ENCODE measurements at regions not wholly inside any gene's neighbourhood (a gene's known extent, or its start where the extent isn't known, plus 50 kb on each side); places are given as distances from the start of the nearest gene placed in this dataset.

- TF ChIP-seq CTCF (IDR thresholded peaks at IDR 0.05; ENCODE audit: low read length) (no peak), EZH2 (IDR thresholded peaks at IDR 0.05; ENCODE audit: borderline replicate concordance, low read length) (no peak)
Measured at GRCh38 chr3:68239542-68239941, 585.1 kb upstream of the SUCLG2 start.

Data from OCI-LY1 (cell line).